ENCODE measurements at regions not wholly inside any gene's neighbourhood (a gene's known extent, or its start where the extent isn't known, plus 50 kb on each side); places are given as distances from the start of the nearest gene placed in this dataset.

GRCh38 chr5:114686356-114686755, 324.5 kb downstream of the KCNN2 start:
- Histone ChIP-seq H4K20me1 (ENCODE audit: insufficient read depth, low read length) (no peaks in the 10 kb centered on the region), H3K4me2 (replicated peaks; ENCODE audit: extremely low read depth, low read length, poor library complexity, severe bottlenecking) (no peak overlapping the region), H3K27me3 (ENCODE audit: control insufficient read depth in 2 of 2, insufficient read depth in 2 of 2, low read length in 2 of 2) (no peaks in the 10 kb centered on the region), H3K27ac (ENCODE audit: low read depth in 1 of 2, low read length in 2 of 2) (no peak overlapping the region), H3K36me3 (replicated peaks in 1 of 2; ENCODE audit: control insufficient read depth in 1 of 2, insufficient read depth in 2 of 2, low read length in 2 of 2) (no peaks in the 10 kb centered on the region), H2AFZ (ENCODE audit: insufficient read depth, low read depth, low read length, poor library complexity, severe bottlenecking) (no peak overlapping the region), H3K4me1 (ENCODE audit: control insufficient read depth in 1 of 2, insufficient read depth in 2 of 2, low read length in 2 of 2) (no peaks in the 10 kb centered on the region), H3K79me2 (ENCODE audit: insufficient read depth, low read length) (no peaks in the 10 kb centered on the region), H3K4me3 (replicated peaks in 1 of 3; ENCODE audit: low read depth in 2 of 3, low read length in 3 of 3) (no peak overlapping the region), H3K9me3 (replicated peaks in 1 of 2; ENCODE audit: control insufficient read depth in 1 of 2, insufficient read depth in 1 of 2, low read length in 2 of 2) (peaks cover 6 to 12% of the 10 kb centered on the region in 2 donors), H3K9ac (ENCODE audit: insufficient read depth, low read length, poor library complexity, severe bottlenecking) (no peak overlapping the region)
- no peaks in the 10 kb centered on the region for H3K4me1 Mint-ChIP-seq
- peaks cover 2 to 9% (median 6%) of the 10 kb centered on the region in 7 donors for H3K9me3 Mint-ChIP-seq
- no peaks in the 10 kb centered on the region for H3K36me3 Mint-ChIP-seq
- DNase-seq = no peak
- H3K27me3 Mint-ChIP-seq (ENCODE audit: low read depth in 3 of 3) = peaks cover 0 to 1% (median 0%) of the 10 kb centered on the region in 3 donors
- WGBS (ENCODE audit: insufficient coverage) = no CpG with 5 or more reads among the region's 1 CpG
- TF ChIP-seq CTCF (IDR thresholded peaks at IDR 0.05) = no peak
- intact Hi-C loops (cut with micrococcal nuclease) = no loop called here
- no peak overlapping the region for H3K27ac Mint-ChIP-seq
- H3K4me3 Mint-ChIP-seq = no peak overlapping the region

GRCh38 chr5:114678778-114679177, 316.9 kb downstream of the KCNN2 start:
- intact Hi-C loops (cut with micrococcal nuclease) = no loop called here
- no peak for DNase-seq
- H3K79me2 ChIP-seq (ENCODE audit: insufficient read depth, low read length) = no peaks in the 10 kb centered on the region
- peaks cover 2 to 6% (median 4%) of the 10 kb centered on the region in 7 donors for H3K9me3 Mint-ChIP-seq
- no peak overlapping the region for H3K4me2 ChIP-seq (replicated peaks; ENCODE audit: extremely low read depth, low read length, poor library complexity, severe bottlenecking)
- no peaks in the 10 kb centered on the region for H3K36me3 ChIP-seq (replicated peaks in 1 of 2; ENCODE audit: control insufficient read depth in 1 of 2, insufficient read depth in 2 of 2, low read length in 2 of 2)
- no CpG with 5 or more reads among the region's 1 CpG for WGBS (ENCODE audit: insufficient coverage)
- no peak overlapping the region for H3K4me3 ChIP-seq (replicated peaks in 1 of 3; ENCODE audit: low read depth in 2 of 3, low read length in 3 of 3)
- no peaks in the 10 kb centered on the region for H3K9me3 ChIP-seq (replicated peaks in 1 of 2; ENCODE audit: control insufficient read depth in 1 of 2, insufficient read depth in 1 of 2, low read length in 2 of 2)
- no peak overlapping the region for H2AFZ ChIP-seq (ENCODE audit: insufficient read depth, low read depth, low read length, poor library complexity, severe bottlenecking)
- H3K27ac ChIP-seq (ENCODE audit: low read depth in 1 of 2, low read length in 2 of 2) = no peak overlapping the region
- no peak for TF ChIP-seq CTCF (IDR thresholded peaks at IDR 0.05)
- no peak overlapping the region for H3K27ac Mint-ChIP-seq
- H3K36me3 Mint-ChIP-seq = no peaks in the 10 kb centered on the region
- H3K27me3 Mint-ChIP-seq (ENCODE audit: low read depth in 3 of 3) = no peaks in the 10 kb centered on the region
- H3K4me1 Mint-ChIP-seq = no peaks in the 10 kb centered on the region
- H4K20me1 ChIP-seq (ENCODE audit: insufficient read depth, low read length) = no peaks in the 10 kb centered on the region
- H3K4me1 ChIP-seq (ENCODE audit: control insufficient read depth in 1 of 2, insufficient read depth in 2 of 2, low read length in 2 of 2) = no peaks in the 10 kb centered on the region
- H3K9ac ChIP-seq (ENCODE audit: insufficient read depth, low read length, poor library complexity, severe bottlenecking) = no peak overlapping the region
- H3K4me3 Mint-ChIP-seq = no peak overlapping the region
- no peaks in the 10 kb centered on the region for H3K27me3 ChIP-seq (ENCODE audit: control insufficient read depth in 2 of 2, insufficient read depth in 2 of 2, low read length in 2 of 2)
